B cell (primary cell): ENCODE measurements at regions not wholly inside any gene's neighbourhood (a gene's known extent, or its start where the extent isn't known, plus 50 kb on each side); places are given as distances from the start of the nearest gene placed in this dataset.

Experiments
- ATAC-seq: fragments of 200-7000 bp; cut with Tn5 transposase; one replicate; pipeline ENCODE4 v1.10.0; 2021; ENCODE audit warnings: low read depth, mild to moderate bottlenecking, moderate number of reproducible peaks, moderate library complexity
- CTCF ChIA-PET: fragments of 350-600 bp; sonication (Branson Sonifier 250); formaldehyde crosslinking; loops from one replicate; lab custom pipeline; 2021; ENCODE audit warnings: antibody characterized with exemption, inconsistent platforms; lab: Charles Lee
- POLR2A ChIA-PET: fragments of 350-600 bp; sonication (Branson Sonifier 250); formaldehyde crosslinking; loops from one replicate; lab custom pipeline; 2021; ENCODE audit warnings: antibody characterized with exemption; lab: Charles Lee
- DNase-seq: peaks from one replicate; pipeline ENCODE4 v3.0.0; 2013
- H2AFZ ChIP-seq: 2 replicates; pipeline ENCODE4 v1.6.1; 2012; ENCODE audit warnings: mild to moderate bottlenecking, low read depth, low read length; ENCODE audit not compliant: insufficient read depth, poor library complexity, severe bottlenecking
- H3K27ac ChIP-seq, 2 donors: 1 replicate in 1 of 2; 2 replicates in 1 of 2; pipeline ENCODE4 v1.5.1; 2012 to 2013; ENCODE audit warnings: low read length in 2 of 2, mild to moderate bottlenecking in 2 of 2, moderate library complexity in 1 of 2
- H3K27me3 ChIP-seq, 4 experiments: fragments of 200-600 bp in 1 of 4; sonication (generic) in 1 of 4; replicated peaks in 1 of 4; 1 replicate in 2 of 4; 2 replicates in 2 of 4; pipeline versions ENCODE4 v1.6.1 to v1.7.0; 2013 to 2016; ENCODE audit warnings: low read length in 3 of 4, mild to moderate bottlenecking in 2 of 4, mixed read lengths in 1 of 4, moderate library complexity in 1 of 4; ENCODE audit not compliant: insufficient read depth in 4 of 4, control insufficient read depth in 3 of 4; ENCODE audit errors: control extremely low read depth in 1 of 4
- H3K36me3 ChIP-seq, 2 experiments: replicated peaks in 1 of 2; 1 replicate in 1 of 2; 2 replicates in 1 of 2; pipeline versions ENCODE4 v1.6.1 to v1.7.1; 2013; ENCODE audit warnings: low read length in 1 of 2; ENCODE audit not compliant: insufficient read depth in 2 of 2, control insufficient read depth in 1 of 2; ENCODE audit errors: control extremely low read depth in 1 of 2, extremely low read depth in 1 of 2
- H3K4me1 ChIP-seq, 2 donors: fragments of 200-600 bp in 1 of 2; sonication (generic) in 1 of 2; 1 replicate in 1 of 2; 2 replicates in 1 of 2; pipeline versions ENCODE4 v1.5.1 to v1.6.1; 2013 to 2017; ENCODE audit warnings: low read length in 2 of 2; ENCODE audit not compliant: control insufficient read depth in 2 of 2, insufficient read depth in 2 of 2
- H3K4me2 ChIP-seq: replicated peaks from 2 replicates; pipeline ENCODE3; 2012; ENCODE audit warnings: mild to moderate bottlenecking, low read depth, low read length; ENCODE audit not compliant: poor library complexity, severe bottlenecking
- H3K4me3 ChIP-seq, 5 experiments: fragments of 200-600 bp in 1 of 5; sonication (generic) in 1 of 5; 1 replicate in 3 of 5; 2 replicates in 2 of 5; pipeline versions ENCODE4 v1.5.1 to v1.7.0; 2011 to 2016; ENCODE audit warnings: low read length in 4 of 5, mild to moderate bottlenecking in 4 of 5, low read depth in 2 of 5, control low read depth in 1 of 5, moderate library complexity in 1 of 5; ENCODE audit not compliant: insufficient read depth in 1 of 5; ENCODE audit errors: control extremely low read depth in 1 of 5, extremely low read depth in 1 of 5
- H3K79me2 ChIP-seq: fragments of 200-600 bp; sonication (generic); one replicate; pipeline ENCODE4 v1.6.0; 2016; ENCODE audit warnings: low read length; ENCODE audit not compliant: control insufficient read depth, insufficient read depth
- H3K9ac ChIP-seq: fragments of 200-600 bp; sonication (generic); 2 replicates; pipeline ENCODE4 v1.6.1; 2017; ENCODE audit warnings: mild to moderate bottlenecking, low read length, moderate library complexity
- H3K9me3 ChIP-seq, 3 donors: one replicate each; pipeline versions ENCODE4 v1.6.1 to v1.7.1; 2013; ENCODE audit warnings: low read length in 2 of 3; ENCODE audit not compliant: control insufficient read depth in 2 of 3, insufficient read depth in 1 of 3; ENCODE audit errors: control extremely low read depth in 1 of 3
- H4K20me1 ChIP-seq: 2 replicates; pipeline ENCODE4 v1.6.0; 2012; ENCODE audit warnings: mild to moderate bottlenecking, low read length; ENCODE audit not compliant: insufficient read depth, control insufficient read depth, poor library complexity, severe bottlenecking
- H3K27ac Mint-ChIP-seq: one replicate; pipeline ENCODE4 v1.8.0; 2021; ENCODE audit warnings: mixed read lengths
- H3K27me3 Mint-ChIP-seq: one replicate; pipeline ENCODE4 v1.8.0; 2021; ENCODE audit warnings: mixed read lengths
- H3K4me1 Mint-ChIP-seq: one replicate; pipeline ENCODE4 v1.8.0; 2021; ENCODE audit warnings: mixed read lengths
- H3K4me3 Mint-ChIP-seq: one replicate; pipeline ENCODE4 v1.8.0; 2021; ENCODE audit warnings: mixed read lengths
- H3K9me3 Mint-ChIP-seq: one replicate; pipeline ENCODE4 v1.8.0; 2022; ENCODE audit warnings: mixed read lengths; ENCODE audit not compliant: insufficient read depth
- EZH2 ChIP-seq: IDR thresholded peaks from 2 replicates; pipeline ENCODE4 v1.6.1; 2012; ENCODE audit warnings: borderline replicate concordance, low read depth, mild to moderate bottlenecking, moderate library complexity, low read length; ENCODE audit not compliant: insufficient read depth, poor library complexity, severe bottlenecking
- WGBS: methylation state at CpG from one replicate; pipeline ENCODE4 v1.1.5; 2013; ENCODE audit warnings: missing lambda C conversion rate; ENCODE audit not compliant: insufficient coverage; 5-methylcytosine and 5-hydroxymethylcytosine counted together
- intact Hi-C: fragments of 100-400 bp; cut with micrococcal nuclease; formaldehyde crosslinking; loops from one replicate; pipeline ENCODE4 v1.10.0; 2022
- TF ChIP-seq, protein P1 (sequence below): fragments of 200-600 bp; IDR thresholded peaks from one replicate; pipeline ENCODE4 v1.8.0; 2022; ENCODE audit warnings: antibody characterized with exemption, mild to moderate bottlenecking

DNA sequence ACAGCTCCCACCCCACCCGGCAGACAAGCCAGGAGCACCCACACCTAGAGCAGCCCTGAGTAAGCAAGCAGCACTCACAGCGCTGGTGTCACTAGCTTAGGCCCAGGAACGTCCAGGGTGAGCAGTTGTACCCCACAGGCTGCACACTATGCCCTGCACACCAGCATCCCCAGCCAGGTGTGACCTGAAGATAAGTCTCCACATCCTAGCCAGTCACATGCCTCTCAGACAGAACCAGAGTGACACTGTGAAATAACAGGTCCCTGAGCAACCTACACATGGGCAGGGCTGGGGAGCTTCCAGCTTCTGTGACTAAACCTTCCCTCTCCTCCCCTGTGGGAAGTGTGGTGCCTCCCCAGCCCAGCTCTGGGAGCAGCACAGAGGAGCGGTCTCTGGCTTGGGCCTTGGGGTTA lies 253.6 kb downstream of the UACA start:
- ChIA-PET CTCF (interaction anchor here (1.2 to 4.8 kb wide), 4 partner anchors 13 to 1034 kb away, joined by 3 to 18 read pairs (median 4); no protein-coding TSS in a partner anchor), POLR2A (interaction anchor here (0.6 kb wide), 1 partner anchor 673 kb away, joined by 5 read pairs; no protein-coding TSS in a partner anchor)
- WGBS: 75% methylated on average over 3 of the region's 4 CpGs
- Histone ChIP-seq H3K4me2 (no peak overlapping the region), H3K4me1 (peaks cover 18 to 35% of the 10 kb centered on the region in 2 donors), H3K27me3 (no peaks in the 10 kb centered on the region), H3K4me3 (no peak overlapping the region), H3K27ac (no peak overlapping the region), H2AFZ (no peak overlapping the region), H4K20me1 (no peaks in the 10 kb centered on the region), H3K9ac (no peak overlapping the region), H3K79me2 (no peaks in the 10 kb centered on the region), H3K36me3 (no peaks in the 10 kb centered on the region), H3K9me3 (peaks cover 0 to 20% (median 18%) of the 10 kb centered on the region in 3 donors)
- no peak for DNase-seq
- H3K27me3 Mint-ChIP-seq: no peaks in the 10 kb centered on the region
- no peak for ATAC-seq
- no peak overlapping the region for H3K27ac Mint-ChIP-seq
- intact Hi-C loops: no loop called here
- H3K4me1 Mint-ChIP-seq: peaks cover 38% of the 10 kb centered on the region
- peaks cover 9% of the 10 kb centered on the region for H3K9me3 Mint-ChIP-seq
- TF ChIP-seq, protein P1, sequence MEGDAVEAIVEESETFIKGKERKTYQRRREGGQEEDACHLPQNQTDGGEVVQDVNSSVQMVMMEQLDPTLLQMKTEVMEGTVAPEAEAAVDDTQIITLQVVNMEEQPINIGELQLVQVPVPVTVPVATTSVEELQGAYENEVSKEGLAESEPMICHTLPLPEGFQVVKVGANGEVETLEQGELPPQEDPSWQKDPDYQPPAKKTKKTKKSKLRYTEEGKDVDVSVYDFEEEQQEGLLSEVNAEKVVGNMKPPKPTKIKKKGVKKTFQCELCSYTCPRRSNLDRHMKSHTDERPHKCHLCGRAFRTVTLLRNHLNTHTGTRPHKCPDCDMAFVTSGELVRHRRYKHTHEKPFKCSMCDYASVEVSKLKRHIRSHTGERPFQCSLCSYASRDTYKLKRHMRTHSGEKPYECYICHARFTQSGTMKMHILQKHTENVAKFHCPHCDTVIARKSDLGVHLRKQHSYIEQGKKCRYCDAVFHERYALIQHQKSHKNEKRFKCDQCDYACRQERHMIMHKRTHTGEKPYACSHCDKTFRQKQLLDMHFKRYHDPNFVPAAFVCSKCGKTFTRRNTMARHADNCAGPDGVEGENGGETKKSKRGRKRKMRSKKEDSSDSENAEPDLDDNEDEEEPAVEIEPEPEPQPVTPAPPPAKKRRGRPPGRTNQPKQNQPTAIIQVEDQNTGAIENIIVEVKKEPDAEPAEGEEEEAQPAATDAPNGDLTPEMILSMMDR: no peak
- no peak for TF ChIP-seq EZH2
- no peak overlapping the region for H3K4me3 Mint-ChIP-seq

DNA sequence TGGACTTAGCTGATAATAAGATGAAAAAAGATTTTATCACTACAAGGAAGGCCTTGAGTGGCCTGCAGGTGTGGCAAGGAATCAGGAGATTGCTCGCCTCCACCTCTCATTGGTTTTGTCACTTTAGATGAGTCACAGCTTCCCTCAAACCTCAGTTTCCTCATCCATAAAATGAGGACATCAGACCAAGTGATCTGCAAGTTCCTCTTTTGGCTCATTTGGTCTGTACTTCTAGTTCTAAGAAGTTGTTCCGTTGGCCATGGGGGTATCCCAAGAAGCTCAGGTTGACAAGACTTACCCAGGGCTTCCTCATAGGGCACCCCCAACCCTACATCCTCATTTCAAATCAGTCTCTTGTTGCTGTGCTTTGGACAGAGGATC lies 254.1 kb downstream of the UACA start:
- Histone ChIP-seq H2AFZ (no peak overlapping the region), H3K9me3 (peaks cover 0 to 20% (median 18%) of the 10 kb centered on the region in 3 donors), H3K4me1 (peaks cover 23 to 40% of the 10 kb centered on the region in 2 donors), H3K4me2 (no peak overlapping the region), H3K27me3 (no peaks in the 10 kb centered on the region), H3K4me3 (no peak overlapping the region), H3K36me3 (no peaks in the 10 kb centered on the region), H3K9ac (no peak overlapping the region), H3K79me2 (no peaks in the 10 kb centered on the region), H4K20me1 (no peaks in the 10 kb centered on the region), H3K27ac (no peak overlapping the region)
- Mint-ChIP-seq H3K27ac (no peak overlapping the region), H3K9me3 (peaks cover 9% of the 10 kb centered on the region), H3K27me3 (no peaks in the 10 kb centered on the region), H3K4me1 (peaks cover 42% of the 10 kb centered on the region), H3K4me3 (no peak overlapping the region)
- ATAC-seq: no peak
- no peak for DNase-seq
- 0% methylated on average over 1 of the region's 2 CpGs for WGBS
- intact Hi-C loops: no loop called here
- POLR2A ChIA-PET: interaction anchor here (0.6 kb wide), 1 partner anchor 672 kb away, joined by 5 read pairs; no protein-coding TSS in a partner anchor
- CTCF ChIA-PET: interaction anchor here (1.2 to 4.8 kb wide), 6 partner anchors 13 to 1033 kb away, joined by 3 to 18 read pairs (median 4); no protein-coding TSS in a partner anchor
- no peak for TF ChIP-seq EZH2
- TF ChIP-seq, protein P1: no peak
